GM21825 (cell line): ENCODE measurements at regions not wholly inside any gene's neighbourhood (a gene's known extent, or its start where the extent isn't known, plus 50 kb on each side); places are given as distances from the start of the nearest gene placed in this dataset.
A peak's percentile ranks its signal among the peaks of the same experiment; 100 is the strongest.

Experiments
- ATAC-seq: cut with Tn5 transposase; IDR thresholded peaks from one replicate; pipeline ENCODE4 v1.9.1; 2021; ENCODE audit warnings: mild to moderate bottlenecking, moderate library complexity; ENCODE audit not compliant: unreplicated experiment

GRCh38 chr2:204312105-204312504 is 233.2 kb upstream of the PARD3B start:
- ATAC-seq, result no peak

- ATAC-seq, result no peak
Observed at GRCh38 chr2:204313256-204313655, 232.0 kb upstream of the PARD3B start.

DNA sequence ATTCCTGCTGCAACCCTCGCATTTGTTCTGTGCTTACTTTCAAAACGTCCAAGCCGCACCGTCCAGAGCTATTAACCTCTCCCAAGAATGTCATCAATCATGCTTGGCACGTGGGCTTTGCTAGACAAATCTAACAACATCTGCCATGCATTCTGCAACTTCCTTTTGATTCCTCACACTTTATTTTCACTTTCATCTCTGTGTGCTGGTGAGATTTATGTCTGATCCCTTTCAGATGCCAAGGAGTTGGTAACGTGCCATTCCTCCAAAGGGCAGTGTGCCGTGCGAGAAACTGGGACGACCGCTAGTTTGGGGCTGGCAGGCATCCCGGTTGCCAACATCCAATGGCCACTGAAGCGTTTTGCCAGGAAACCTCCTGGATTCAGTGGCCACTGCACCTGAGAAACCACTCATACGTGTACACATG is 230.0 kb upstream of the PARD3B start:
- no peak for ATAC-seq

DNA sequence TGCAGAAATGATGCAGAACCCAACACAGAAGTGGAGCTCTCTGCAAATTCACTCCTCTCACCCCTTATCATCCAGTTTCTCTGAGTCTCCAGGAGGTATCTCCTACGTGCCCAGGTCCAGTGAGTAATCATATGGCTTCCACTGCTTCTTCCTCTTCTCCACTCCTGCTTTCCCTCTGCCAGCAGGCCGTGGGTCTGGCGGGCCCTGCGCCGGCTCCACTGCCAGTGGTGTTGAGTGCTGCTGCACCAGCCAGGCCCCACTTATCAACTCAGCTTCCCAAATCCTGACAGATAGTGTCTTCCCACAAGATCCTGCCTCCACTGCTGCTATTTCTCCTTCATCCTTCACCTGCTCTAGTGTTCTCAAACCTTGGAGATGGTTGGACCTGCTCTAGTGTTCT is 227.6 kb upstream of the PARD3B start:
- ATAC-seq, result no peak

DNA sequence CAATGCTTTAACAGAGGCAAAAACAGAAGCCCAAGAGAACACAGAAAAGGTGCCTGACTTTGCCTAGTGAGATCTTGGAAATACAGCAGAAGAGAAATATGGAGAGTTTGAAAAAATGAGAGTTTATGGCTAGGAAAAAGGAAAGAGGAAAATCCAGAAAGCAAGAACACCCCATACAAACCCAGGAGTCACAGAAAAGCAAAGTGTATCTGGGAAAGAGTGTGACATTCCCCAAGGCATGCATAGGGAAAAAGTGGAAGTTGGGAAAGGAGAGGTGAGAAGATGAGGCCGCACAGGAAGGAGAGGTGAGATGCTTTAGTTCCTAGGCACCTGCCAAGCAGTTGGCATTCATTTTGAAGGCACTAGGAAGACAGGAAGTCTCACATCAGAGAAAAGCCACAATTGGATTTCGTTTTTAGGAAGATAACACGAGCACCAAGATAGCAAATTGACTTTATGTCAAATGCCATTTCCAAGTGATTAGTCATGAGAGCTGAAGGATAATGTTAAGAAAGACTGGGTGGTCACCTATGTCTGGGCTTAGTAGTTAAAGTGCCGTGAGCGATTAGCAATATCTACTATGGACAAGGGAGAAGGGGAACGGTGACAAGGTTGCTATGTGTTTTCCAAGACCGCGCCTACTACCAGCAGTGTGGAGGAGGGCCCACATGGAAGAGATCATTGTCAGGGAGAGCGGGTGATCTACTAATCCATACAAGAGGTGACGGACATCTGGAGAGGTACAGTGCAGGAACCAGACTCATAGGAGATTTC is 224.1 kb upstream of the PARD3B start:
- no peak for ATAC-seq

GRCh38 chr2:204321910-204322751 is 223.1 kb upstream of the PARD3B start:
- ATAC-seq, result no peak

DNA sequence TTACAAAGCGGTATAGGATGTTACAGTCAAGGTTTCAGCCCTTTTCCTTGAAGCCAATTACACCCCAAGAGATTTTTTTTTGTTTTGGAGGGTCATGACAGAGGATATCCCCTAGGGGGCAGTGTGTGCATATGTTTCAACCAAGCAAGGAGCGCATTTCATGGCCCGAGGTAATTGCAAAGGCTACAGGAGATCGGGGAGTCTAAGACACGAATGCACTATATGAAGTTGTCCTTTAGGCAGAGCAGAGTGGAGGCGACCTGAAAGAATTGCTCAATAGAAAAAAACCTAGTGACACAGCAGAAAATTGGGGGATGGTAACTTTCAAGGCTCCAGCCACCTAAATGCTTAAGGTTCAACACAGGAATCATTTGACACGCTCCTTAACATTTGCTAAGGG is 219.8 kb upstream of the PARD3B start:
- peak; percentile 89 for ATAC-seq

- ATAC-seq, result no peak
Observed at GRCh38 chr2:204328373-204328772, 216.9 kb upstream of the PARD3B start.

- no peak for ATAC-seq
Observed at GRCh38 chr2:204329016-204329415, 216.3 kb upstream of the PARD3B start.

- no peak for ATAC-seq
Observed at GRCh38 chr2:204329532-204329931, 215.7 kb upstream of the PARD3B start.

DNA sequence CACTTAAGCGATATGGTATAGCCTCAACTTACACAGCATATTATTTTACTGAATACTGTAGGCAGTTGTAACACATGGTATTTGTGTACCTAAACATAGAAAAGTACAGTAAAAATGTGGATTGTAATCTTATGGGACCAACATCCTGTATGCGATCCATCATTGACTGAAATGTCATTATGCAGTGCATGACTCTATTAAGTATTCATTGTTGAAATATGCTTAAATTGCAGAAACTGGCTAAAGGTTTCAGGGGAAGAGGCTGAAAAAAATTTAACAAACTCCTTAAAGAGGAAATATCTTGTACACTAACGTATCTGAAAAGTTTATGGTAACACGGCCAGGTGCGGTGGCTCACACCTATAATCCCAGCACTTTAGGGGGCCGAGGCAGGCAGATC is 214.1 kb upstream of the PARD3B start:
- ATAC-seq, result no peak

DNA sequence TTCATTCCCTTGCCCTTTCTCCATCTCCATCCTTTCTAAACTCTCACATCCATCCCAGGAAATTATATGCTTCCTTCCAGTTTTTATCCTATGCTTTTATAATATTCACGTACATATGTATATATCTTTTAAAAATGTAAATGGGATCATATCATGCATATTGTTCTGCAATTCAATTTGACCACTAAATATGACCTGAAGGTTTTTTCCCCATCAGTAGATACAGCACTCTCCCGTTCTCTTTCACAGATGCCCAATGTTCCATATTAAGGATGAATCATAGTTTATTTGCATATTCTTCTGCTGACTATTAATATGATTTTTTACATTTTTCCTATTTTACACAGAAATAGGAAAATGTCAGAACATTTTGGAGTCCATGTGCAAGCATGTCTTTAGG is 213.3 kb upstream of the PARD3B start:
- ATAC-seq, result no peak

DNA sequence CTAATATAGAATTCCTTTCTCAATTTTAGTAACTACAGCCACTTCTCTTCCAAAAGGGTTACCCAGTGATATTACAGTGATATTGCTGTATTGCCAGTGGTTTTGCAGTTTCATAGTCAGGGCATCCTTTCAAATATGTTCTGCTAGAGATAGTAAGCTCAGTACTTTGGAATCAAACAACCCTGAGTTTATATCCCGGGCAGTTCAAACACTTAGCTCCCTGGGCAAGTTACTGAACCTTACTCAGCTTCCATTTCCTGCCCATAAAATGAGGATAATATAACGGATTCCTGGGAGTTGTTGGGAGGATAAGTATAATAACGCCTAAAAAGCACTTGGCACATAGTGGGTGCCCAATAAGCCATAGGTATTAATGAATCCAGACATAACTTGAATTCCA is 212.6 kb upstream of the PARD3B start:
- ATAC-seq, result no peak

DNA sequence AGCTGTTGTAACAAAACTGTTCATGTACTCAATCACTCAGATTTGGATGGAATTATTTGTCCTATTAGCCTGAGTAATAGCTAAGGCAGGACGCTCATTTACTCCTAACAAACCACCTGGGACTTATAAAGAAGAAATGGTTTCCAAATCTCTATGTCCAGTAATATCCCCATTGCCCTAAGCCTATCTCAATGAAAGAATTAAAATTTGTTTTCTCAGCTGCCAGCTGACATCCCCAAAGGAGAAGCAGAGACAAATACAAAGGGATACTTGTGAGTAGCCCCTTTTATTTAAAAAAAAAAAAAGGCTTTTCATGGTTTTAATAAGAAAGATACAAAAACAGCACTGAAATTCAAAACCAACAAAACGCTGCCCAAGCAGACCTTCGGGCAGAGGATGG is 211.4 kb upstream of the PARD3B start:
- ATAC-seq, result no peak

- ATAC-seq, result no peak
Observed at GRCh38 chr2:204335451-204336058, 209.7 kb upstream of the PARD3B start.

GRCh38 chr2:204336153-204336744 is 209.0 kb upstream of the PARD3B start:
- no peak for ATAC-seq

DNA sequence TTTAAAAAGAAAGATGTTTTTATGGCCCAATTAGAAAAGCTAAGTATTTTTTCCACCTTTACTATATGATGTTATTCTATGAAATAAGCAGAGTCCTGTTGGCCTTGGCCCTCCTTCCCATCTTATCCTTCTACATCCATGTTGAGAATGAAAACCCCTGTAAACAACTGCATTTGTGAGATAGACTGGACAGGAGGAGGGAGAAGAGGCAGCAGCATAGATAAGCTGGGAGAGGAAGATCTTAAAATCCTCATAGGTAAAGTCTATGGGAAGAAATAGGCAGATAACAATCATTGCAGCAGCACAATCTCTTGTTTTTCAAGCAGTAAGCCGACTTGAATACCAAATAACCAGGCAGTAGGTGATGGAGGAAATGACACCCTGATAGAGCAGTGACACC is 207.6 kb upstream of the PARD3B start:
- ATAC-seq, result no peak

GRCh38 chr2:204339212-204339715 is 206.0 kb upstream of the PARD3B start:
- ATAC-seq, result no peak

GRCh38 chr2:204340511-204340910 is 204.8 kb upstream of the PARD3B start:
- no peak for ATAC-seq

DNA sequence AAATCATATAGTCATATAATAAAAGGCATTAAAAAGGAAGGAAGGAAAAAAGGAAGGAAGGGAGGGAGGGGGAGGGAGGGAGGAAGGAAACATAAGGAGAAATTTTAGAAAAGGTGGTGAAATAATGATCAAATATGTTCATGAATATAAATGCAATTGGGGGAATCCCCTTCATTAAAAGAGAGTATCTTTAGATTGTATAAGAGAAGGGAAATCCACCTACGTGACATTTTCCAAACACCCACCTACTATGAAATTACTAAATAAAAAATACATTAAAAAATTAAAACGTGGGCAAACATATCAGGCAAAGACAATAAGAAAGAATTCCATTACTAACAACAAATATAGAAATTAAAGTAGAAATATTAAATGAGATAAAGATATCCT is 203.4 kb upstream of the PARD3B start:
- ATAC-seq, result no peak

DNA sequence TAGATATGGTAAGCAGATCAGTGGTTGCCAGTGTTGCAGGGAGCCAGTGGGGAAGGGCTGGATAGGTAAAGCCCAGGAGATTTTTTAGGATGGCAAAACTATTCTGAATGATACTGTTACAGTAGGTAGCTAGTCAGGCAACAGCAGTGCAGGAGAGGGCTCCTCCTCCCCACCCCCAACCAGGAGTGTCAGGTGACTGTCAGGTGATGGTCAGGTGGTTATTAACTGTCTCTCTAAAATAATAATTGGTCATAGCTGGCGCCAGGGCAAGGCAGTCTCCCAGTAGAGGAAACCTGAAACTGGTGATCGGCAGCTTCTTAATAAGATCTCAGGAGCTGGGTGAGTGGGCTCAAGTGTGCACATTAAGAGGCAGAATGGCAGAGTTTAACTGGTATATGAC is 201.6 kb upstream of the PARD3B start:
- no peak for ATAC-seq
